HEK293T (cell line): ENCODE measurements at regions not wholly inside any gene's neighbourhood (a gene's known extent, or its start where the extent isn't known, plus 50 kb on each side); places are given as distances from the start of the nearest gene placed in this dataset.

ENCODE experiments used
- ARNT ChIP-seq: fragments of 450-650 bp; IDR thresholded peaks from 2 replicates; pipeline ENCODE4 v1.6.1; 2017; ENCODE audit warnings: mild to moderate bottlenecking
- ELF4 ChIP-seq: fragments of 450-650 bp; IDR thresholded peaks from 2 replicates; pipeline ENCODE4 v1.6.1; 2017; ENCODE audit warnings: antibody characterized with exemption
- FOXK2 ChIP-seq: fragments of 450-650 bp; IDR thresholded peaks from 2 replicates; pipeline ENCODE4 v1.6.1; 2016; ENCODE audit warnings: mild to moderate bottlenecking
- FOXM1 ChIP-seq: fragments of 450-650 bp; IDR thresholded peaks from 2 replicates; pipeline ENCODE4 v1.6.1; 2017; ENCODE audit warnings: mild to moderate bottlenecking, borderline replicate concordance
- HDGF ChIP-seq: fragments of 450-650 bp; IDR thresholded peaks from 2 replicates; pipeline ENCODE4 v1.6.1; 2017; ENCODE audit warnings: antibody characterized with exemption, borderline replicate concordance
- SUZ12 ChIP-seq: fragments of 450-650 bp; IDR thresholded peaks from 2 replicates; pipeline ENCODE4 v1.6.1; 2016; ENCODE audit warnings: mild to moderate bottlenecking
- TARDBP ChIP-seq: fragments of 450-650 bp; IDR thresholded peaks from 2 replicates; pipeline ENCODE4 v1.6.1; 2016
- ZNF384 ChIP-seq: fragments of 450-650 bp; IDR thresholded peaks from 2 replicates; pipeline ENCODE4 v1.6.1; 2016
- TF ChIP-seq, protein P1 (sequence below): fragments of 450-650 bp; IDR thresholded peaks from 2 replicates; pipeline ENCODE4 v1.6.1; 2016

DNA sequence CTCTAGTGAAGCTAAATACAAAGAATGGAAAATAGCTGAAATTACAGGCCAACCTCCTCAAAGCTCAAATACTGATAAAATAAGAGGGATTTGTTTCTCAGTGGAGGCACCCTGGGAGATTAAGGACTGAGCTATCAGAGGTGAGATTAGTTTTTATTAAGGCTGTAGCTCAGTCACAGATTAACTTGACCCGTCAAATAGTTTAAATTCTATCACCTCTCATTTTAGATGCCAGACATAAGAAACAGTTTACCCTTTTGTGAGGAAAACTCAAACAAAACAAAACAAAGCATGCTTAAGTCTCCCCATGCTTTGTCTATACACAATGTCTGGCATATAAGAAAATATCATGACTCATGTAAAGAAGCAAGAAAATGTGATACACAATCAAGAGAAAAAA lies 208.3 kb upstream of the PMFBP1 start:
- no peak for TF ChIP-seq FOXK2
- no peak for TF ChIP-seq ZNF384
- TF ChIP-seq ELF4: no peak
- TF ChIP-seq FOXM1: no peak
- TF ChIP-seq TARDBP: no peak
- TF ChIP-seq, protein P1, sequence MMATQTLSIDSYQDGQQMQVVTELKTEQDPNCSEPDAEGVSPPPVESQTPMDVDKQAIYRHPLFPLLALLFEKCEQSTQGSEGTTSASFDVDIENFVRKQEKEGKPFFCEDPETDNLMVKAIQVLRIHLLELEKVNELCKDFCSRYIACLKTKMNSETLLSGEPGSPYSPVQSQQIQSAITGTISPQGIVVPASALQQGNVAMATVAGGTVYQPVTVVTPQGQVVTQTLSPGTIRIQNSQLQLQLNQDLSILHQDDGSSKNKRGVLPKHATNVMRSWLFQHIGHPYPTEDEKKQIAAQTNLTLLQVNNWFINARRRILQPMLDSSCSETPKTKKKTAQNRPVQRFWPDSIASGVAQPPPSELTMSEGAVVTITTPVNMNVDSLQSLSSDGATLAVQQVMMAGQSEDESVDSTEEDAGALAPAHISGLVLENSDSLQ: no peak
- no peak for TF ChIP-seq ARNT
- no peak for TF ChIP-seq SUZ12
- no peak for TF ChIP-seq HDGF
